HepG2 (cell line): ENCODE measurements at regions not wholly inside any gene's neighbourhood (a gene's known extent, or its start where the extent isn't known, plus 50 kb on each side); places are given as distances from the start of the nearest gene placed in this dataset.

Experiments
- BHLHE40 ChIP-seq: IDR thresholded peaks from 2 replicates; pipeline ENCODE4 v1.6.1; 2011; ENCODE audit warnings: low read length, improper control_type of control experiment
- ETS1 ChIP-seq: sonication (generic); formaldehyde crosslinking; IDR thresholded peaks from 2 replicates; pipeline ENCODE4 v1.4.0; 2020; ENCODE audit warnings: missing genetic modification reagents
- FOXM1 ChIP-seq: sonication (generic); formaldehyde crosslinking; IDR thresholded peaks from 2 replicates; pipeline ENCODE4 v1.5.0; 2020; ENCODE audit warnings: missing genetic modification reagents
- GTF2F1 ChIP-seq: fragments of 150-350 bp; IDR thresholded peaks from 2 replicates; pipeline ENCODE4 v1.6.1; 2014; ENCODE audit warnings: low read length
- ISX ChIP-seq: sonication (generic); formaldehyde crosslinking; conservative IDR thresholded peaks from 2 replicates; pipeline ENCODE4 v1.5.0; 2020; ENCODE audit warnings: missing genetic modification reagents
- NFATC3 ChIP-seq: sonication (generic); formaldehyde crosslinking; IDR thresholded peaks from 2 replicates; pipeline ENCODE4 v1.5.1; 2020; ENCODE audit warnings: mild to moderate bottlenecking, missing genetic modification reagents
- REL ChIP-seq: sonication (generic); formaldehyde crosslinking; conservative IDR thresholded peaks from 2 replicates; pipeline ENCODE4 v1.8.0; 2022; ENCODE audit warnings: mild to moderate bottlenecking, missing genetic modification reagents, moderate library complexity
- TAF1 ChIP-seq: sonication (generic); formaldehyde crosslinking; IDR thresholded peaks from 2 replicates; pipeline ENCODE4 v1.4.0; 2020; ENCODE audit warnings: missing genetic modification reagents
- ZNF232 ChIP-seq: sonication (generic); formaldehyde crosslinking; IDR thresholded peaks from 2 replicates; pipeline ENCODE4 v1.4.0; 2020; ENCODE audit warnings: missing genetic modification reagents, borderline replicate concordance
- ZNF260 ChIP-seq: sonication (generic); formaldehyde crosslinking; IDR thresholded peaks from 2 replicates; pipeline ENCODE4 v1.4.0; 2020; ENCODE audit warnings: missing genetic modification reagents, low read depth, mild to moderate bottlenecking, borderline replicate concordance
- ZNF616 ChIP-seq: sonication (generic); formaldehyde crosslinking; IDR thresholded peaks from 2 replicates; pipeline ENCODE4 v1.5.0; 2020; ENCODE audit warnings: low read depth, mild to moderate bottlenecking, missing genetic modification reagents
- TF ChIP-seq, protein P1 (sequence below), 2 experiments: IDR thresholded peaks; 2 replicates each; pipeline ENCODE4 v1.6.1; 2011 to 2012; ENCODE audit warnings: low read length in 2 of 2, borderline replicate concordance in 1 of 2, low read depth in 1 of 2, mild to moderate bottlenecking in 1 of 2, moderate library complexity in 1 of 2

DNA sequence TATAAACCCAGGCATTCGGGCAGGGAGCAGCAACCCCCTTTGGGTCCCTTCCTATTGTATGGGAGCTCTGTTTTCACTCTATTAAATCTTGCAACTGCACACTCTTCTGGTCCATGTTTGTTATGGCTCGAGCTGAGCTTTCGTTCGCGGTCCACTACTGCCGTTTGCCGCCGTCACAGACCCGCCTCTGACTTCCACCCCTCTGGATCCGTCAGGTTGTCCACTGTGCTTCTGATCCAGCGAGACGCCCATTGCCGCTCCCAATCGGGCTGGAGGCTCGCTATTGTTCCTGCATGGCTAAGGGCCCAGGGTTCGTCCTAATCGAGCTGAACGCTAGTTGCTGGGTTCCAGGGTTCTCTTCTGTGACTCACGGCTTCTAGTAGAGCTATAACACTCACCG lies 111.3 kb downstream of the TMEM170B start:
- TF ChIP-seq ETS1 (CRISPR knock-in tag) (no peak), ZNF232 (CRISPR knock-in tag) (no peak), FOXM1 (CRISPR knock-in tag) (no peak), BHLHE40 (no peak), ZNF616 (CRISPR knock-in tag) (no peak), NFATC3 (CRISPR knock-in tag) (no peak), ZNF260 (CRISPR knock-in tag) (no peak), ISX (CRISPR knock-in tag) (no peak), TAF1 (CRISPR knock-in tag) (no peak), REL (CRISPR knock-in tag) (no peak), GTF2F1 (no peak)
- TF ChIP-seq, protein P1, sequence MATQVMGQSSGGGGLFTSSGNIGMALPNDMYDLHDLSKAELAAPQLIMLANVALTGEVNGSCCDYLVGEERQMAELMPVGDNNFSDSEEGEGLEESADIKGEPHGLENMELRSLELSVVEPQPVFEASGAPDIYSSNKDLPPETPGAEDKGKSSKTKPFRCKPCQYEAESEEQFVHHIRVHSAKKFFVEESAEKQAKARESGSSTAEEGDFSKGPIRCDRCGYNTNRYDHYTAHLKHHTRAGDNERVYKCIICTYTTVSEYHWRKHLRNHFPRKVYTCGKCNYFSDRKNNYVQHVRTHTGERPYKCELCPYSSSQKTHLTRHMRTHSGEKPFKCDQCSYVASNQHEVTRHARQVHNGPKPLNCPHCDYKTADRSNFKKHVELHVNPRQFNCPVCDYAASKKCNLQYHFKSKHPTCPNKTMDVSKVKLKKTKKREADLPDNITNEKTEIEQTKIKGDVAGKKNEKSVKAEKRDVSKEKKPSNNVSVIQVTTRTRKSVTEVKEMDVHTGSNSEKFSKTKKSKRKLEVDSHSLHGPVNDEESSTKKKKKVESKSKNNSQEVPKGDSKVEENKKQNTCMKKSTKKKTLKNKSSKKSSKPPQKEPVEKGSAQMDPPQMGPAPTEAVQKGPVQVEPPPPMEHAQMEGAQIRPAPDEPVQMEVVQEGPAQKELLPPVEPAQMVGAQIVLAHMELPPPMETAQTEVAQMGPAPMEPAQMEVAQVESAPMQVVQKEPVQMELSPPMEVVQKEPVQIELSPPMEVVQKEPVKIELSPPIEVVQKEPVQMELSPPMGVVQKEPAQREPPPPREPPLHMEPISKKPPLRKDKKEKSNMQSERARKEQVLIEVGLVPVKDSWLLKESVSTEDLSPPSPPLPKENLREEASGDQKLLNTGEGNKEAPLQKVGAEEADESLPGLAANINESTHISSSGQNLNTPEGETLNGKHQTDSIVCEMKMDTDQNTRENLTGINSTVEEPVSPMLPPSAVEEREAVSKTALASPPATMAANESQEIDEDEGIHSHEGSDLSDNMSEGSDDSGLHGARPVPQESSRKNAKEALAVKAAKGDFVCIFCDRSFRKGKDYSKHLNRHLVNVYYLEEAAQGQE (IDR thresholded peaks at IDR 0.05; ENCODE audit: borderline replicate concordance in 1 of 2, low read depth in 1 of 2, low read length in 2 of 2), result no peak
